Suppressor macrophage treated with lipopolysaccharide for 4 hours (primary cell): ENCODE measurements at regions not wholly inside any gene's neighbourhood (a gene's known extent, or its start where the extent isn't known, plus 50 kb on each side); places are given as distances from the start of the nearest gene placed in this dataset.

Experiments
- DNase-seq: peaks from one replicate; pipeline ENCODE4 v3.0.0-alpha.2; 2020

DNA sequence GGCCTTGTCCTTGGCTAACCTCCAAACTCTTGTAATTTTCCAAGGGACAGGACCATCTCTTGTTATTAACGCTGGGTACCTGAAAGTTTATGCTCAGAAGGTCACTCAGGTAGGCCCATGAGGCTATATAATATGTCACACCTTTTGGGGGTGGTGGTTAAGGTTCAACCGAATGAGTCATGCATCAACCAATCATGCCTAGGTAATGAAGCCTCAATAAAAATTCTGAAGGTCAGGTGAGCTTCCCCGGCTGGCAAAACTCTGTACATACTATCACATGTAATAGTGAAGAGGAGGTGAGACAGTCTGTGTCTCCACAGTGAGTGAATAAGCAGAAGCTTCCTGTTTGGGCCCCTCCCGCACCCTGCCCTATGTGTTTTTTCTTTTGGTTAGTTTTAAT is 424.9 kb downstream of the PCDH17 start:
- DNase-seq, result no peak

DNA sequence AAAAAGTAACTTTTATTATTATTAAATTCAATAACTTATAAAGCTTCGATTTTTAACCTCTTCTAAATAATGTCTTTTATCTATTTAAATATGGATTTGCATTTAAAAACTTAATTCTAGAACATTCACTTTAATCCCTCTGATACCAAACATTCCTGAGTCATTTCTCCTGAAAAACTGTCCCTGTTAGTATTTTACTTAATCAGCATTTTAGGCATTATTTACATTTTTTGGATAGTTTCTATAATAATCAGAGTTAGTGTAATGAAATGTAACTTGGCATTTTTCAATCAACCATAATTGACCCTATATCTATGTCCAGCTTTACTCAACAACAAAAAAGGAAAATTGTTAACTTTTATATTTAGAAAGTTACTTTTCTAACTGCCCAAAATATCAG is 428.1 kb downstream of the PCDH17 start:
- no peak for DNase-seq

DNA sequence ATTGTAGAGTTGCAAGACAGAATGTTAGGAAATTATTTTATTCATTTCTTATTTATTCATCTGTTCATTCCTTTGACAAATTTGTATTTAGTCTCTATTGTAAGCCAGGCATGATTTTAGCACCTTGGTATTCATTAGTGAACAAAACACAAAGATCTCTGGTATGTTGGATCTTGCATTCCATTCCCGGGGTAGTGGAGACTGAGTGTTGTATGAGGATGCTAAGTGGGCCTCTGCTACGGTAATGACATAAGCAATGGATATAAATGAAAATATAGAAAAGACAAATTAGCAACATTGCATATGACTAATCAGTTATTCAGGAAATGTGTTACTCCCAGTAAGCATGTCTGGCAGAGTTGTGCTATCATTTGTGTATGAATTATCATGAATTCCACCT is 449.3 kb downstream of the PCDH17 start:
- DNase-seq, result no peak

DNA sequence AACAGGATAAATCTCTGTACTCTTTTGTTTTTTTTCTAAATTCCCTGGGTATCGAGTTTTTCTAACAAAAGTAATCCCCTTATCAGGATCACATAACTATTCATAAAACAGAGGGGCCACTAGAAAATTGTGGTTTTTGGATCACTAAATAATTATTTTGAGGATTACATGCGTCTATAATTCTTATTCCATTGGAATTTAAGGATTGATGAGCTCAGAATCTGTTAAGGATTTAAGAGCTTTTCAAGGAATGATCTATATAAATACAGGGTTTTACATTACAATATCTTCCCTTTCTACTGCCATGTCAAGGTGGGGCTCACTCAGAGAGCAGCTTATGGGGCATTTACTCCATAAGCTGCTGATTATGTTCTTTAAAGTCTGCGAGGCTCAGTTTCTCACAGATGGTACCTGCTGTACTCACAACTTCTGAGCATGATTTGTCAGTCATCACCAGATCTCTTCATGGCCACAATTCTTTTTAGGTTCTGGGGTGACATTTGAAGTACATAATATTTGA is 449.8 kb downstream of the PCDH17 start:
- no peak for DNase-seq

DNA sequence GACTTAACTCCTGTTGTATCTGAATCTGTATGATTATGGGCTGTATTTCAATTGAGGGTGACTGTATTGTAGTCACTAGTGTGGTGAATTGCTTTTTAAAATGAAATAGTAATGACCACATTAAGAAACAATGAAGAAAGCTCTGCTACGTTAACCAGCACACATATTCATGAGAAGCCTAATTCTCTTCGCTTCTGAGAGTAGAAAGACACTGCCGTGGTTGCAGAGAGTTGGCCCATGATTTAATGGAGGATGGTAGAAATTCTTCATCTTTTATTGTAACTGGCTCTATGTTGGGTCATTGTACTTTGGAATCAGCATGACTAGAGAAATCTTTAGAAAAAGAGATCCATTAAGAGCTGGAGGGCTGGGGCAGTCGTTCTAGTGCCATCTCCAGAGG is 451.5 kb downstream of the PCDH17 start:
- no peak for DNase-seq

DNA sequence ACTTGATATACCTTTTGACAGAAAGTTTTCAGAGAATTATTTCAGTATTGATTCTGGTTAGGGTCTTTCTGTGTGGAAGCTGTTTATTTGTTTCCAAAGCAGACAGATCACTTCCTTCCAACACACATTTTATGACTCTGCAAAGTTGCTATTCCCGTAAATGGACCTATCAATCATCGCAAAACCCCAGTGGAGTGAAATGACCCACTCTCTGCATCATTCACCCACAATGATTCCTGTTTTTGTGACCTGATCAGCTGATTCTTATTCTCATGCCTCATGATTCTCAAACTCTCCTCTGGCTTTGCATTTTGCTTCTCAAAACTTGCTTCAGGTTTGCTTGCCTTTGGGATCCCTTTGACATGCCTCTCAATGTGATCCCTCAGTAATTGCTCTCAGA is 453.7 kb downstream of the PCDH17 start:
- no peak for DNase-seq

DNA sequence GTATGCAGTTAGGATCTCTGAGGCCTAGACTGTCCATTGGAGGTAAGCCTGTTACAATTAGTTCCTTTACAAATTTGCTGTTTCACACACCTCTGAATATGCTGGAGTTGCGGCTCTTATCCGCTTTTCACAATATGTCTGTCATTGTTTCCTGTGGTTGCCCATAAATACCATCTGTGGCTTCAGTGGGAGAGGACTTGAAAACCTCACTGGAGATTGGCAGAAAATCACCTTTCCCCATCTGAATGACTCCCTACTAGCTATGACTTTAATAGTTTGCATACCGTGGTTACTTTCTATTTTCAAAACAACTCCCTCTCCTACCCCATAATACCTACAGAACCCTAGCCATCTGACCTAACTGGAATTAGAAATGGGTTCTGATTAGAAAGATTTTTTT is 454.3 kb downstream of the PCDH17 start:
- no peak for DNase-seq

DNA sequence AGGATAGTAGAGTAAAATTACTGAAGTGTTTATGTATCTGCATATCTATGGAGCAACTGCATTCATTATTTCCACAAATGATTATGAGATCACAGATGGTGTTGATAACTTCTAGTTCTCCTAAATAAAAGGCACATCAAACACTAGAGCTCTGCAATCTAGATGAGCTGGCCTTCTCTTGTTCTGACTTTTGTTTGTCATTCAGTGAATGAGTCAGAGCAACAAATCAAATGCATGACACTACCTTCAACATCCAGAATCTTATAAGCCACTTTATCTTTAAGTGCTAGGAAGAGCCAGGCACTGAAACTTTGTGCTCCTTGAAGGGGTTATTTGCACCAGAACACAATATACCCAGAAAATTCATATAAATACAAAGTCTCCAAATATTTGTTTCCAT is 456.0 kb downstream of the PCDH17 start:
- DNase-seq, result no peak

DNA sequence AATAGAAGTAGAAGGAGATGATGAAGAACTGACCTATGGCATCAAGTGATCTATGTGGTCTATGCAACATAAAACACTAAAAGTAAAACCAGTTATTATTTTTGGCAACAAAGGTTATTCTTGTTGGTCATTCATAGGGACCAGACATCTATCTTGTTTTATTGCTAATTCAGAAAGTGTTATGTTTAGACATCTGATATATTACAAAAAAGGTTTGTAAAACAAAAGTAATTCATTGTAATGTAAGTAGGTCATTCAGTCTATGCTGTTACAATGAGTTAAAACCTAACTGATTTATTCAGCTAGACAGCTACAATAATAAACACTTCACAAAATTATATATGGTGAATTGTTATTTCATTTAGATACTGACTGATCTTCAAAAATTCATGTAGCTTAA is 461.9 kb downstream of the PCDH17 start:
- DNase-seq, result no peak

DNA sequence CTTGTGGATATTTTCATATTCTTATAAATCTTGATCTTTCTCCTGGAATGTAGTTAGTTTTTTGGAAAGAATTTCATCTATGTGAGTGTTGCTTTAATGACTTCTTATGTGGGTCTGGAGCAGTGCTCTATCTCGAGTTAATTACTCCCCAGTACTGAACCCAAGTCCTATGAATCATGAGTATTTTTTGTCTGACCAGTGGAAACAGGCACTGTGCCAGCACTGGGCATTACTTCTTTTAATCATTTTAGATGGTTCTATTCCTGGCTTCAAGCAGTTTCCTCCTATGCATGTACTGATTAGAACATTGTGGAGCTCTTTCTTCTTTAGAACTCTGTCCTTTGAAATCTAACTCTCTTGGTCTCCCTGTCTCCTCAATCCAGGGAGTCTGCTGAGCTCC is 466.3 kb downstream of the PCDH17 start:
- DNase-seq, result no peak

DNA sequence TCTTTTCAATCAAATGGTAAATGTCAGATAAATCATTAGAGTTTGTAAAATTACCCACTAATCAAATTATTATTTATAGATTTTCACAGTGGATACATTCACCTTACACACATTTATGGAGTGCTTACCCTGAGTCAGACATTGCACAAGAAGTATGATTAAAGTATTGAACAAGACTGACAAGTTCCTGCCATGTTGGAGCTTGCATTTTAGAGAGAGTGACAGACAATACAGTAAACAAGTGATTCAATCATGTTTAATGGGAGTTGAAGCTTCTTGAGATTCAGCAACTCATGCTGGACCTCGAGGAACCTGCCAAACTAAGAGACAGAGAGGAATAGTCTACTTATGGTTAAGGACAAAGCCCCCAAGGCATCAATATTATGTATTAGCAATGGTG is 487.8 kb downstream of the PCDH17 start:
- no peak for DNase-seq

DNA sequence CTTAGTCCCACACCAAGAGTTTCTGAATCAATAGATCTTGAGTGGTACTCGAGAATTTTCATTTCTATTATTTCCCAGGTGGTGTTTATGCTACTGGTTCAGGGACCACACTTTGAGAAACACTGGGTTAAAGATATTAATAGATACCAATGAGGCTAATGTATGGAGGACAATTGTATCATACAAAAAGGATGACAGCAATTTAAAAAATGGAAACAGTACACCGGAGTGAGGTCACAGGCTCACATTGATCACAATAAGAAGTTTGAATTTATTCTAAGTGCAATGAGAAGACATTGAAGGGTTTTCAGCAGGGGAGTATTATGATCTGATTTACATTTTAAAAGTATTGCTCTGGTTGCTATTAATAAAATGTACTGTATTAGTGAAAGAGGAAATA is 488.3 kb downstream of the PCDH17 start:
- no peak for DNase-seq

DNA sequence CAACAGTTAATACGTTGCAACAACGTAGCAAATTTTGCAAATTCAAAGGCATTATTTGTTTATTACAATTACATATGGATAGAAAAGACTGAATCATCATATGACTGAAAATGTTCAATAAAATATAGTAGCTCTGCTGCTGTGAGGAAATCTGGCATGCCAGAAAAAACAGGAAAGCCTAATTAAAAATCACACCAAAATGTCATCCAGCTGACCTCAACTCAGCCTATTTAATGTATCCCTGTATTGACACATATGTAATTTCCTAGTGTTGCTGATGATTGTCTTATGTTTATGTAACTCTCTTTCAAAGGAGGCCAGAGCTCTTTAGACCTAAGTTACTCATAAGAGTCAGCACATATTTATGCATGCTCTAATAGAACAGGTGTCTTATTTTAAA is 495.0 kb downstream of the PCDH17 start:
- no peak for DNase-seq

DNA sequence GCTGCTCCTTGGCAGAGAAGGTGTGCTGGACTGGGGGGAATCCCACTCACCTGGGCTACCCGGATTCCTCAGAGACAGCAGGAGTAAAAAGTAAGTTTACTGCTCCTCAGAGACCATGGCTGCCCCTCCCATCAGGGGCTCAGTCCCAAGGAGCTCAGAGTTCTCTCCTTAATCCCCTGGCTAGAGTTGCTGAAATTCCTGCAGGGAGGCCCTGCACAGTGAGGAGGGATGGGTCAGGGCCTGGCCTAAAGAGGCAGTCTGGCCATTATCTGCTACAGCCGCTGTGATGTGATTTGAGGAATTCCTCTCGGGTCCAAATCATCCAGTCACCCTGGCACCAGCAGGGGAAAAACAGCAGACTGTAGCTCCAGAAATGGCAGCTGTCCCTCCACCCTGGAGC is 502.5 kb downstream of the PCDH17 start:
- DNase-seq, result no peak

DNA sequence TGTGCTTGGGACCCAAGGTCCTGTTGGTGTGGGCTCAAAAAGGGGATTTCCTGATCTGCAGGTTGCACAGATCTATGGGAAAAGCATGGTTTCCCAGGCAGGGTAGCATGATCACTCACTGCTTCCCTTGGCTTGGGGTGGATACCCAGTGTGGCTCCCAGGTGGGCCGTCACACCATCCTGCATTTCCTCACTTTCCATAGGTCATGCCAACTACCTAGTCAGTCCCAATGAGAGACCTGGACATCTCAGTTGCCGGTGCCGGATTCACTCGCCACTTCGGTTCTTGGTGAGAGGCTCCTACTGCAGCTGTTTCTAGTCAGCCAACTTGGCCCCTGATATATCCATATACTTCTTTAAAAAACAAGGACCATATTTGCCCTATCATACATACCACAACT is 503.0 kb downstream of the PCDH17 start:
- DNase-seq, result no peak

DNA sequence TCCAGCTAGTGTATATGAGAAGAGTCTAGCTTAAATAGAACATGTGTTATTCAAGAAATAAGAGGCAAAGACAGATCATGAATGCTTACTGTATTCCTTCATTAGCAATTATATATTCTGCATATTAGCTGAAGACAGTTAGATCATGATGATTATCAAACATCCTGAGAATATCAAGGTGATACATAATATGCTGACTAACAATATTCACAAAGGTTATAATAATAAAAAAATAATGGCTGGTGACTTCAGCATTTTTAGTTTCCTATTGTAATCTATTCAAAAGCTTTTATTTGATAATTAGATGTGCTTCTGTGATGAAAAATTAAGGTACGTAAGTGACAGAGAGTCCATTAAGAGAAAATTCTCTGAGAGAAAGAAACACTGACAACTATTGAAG is 511.4 kb downstream of the PCDH17 start:
- DNase-seq, result no peak

DNA sequence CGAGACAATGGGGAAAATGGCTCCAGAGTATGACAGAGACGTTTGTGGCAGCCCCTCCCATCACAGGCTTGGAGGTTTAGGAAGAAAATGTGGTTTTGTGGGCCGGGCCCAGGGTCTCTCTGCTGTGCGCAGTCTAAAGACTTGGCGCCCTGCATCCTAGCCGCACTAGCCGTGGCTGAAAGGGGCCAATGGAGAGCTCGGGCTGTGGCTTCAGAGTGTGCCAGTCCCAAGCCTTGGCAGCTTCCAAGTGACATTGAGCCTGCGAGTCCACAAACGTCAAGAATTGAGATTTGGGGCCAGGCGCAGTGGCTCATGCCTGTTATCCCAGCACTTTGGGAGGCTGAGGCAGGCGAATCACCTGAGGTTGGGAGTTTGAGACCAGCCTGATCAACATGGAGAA is 513.1 kb downstream of the PCDH17 start:
- DNase-seq, result no peak

DNA sequence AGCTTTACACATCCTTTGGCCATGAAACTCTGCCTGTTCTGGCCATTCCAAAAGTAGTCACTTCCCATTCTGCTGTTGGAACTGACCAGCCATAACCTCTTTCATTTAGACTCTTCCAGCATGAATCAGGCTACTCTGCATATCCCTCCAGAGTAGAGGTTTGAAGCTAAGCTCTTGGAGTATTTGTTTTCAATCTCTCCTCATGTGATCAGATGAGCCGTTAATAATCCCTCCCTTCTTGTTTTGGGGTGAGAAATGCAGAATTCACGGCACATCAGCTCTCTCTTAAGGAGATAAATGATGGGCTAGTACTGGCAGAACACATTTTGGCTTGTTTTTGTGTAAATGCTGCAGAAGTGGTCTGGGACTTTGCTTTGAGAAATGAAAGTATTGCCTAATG is 519.9 kb downstream of the PCDH17 start:
- no peak for DNase-seq

DNA sequence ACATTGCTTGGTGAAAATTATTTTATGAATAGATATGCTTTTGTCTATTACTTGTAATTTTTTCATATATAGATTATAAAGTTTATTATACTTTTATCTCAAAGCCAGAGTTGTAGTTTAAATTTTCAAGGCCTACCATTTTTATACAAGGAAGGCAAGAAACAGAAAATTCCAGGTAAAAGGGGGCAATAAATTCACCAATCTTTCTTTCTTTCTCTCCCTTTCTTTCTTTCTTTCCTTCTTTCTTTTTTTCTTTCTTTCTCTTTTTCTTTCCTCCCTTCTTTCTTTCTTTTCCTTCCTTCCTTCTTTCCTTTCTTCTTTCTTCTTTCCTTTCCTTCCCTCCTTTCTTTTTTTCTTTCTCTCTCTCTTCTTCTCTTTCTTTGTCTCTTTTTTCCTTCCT is 529.4 kb downstream of the PCDH17 start:
- DNase-seq, result no peak

DNA sequence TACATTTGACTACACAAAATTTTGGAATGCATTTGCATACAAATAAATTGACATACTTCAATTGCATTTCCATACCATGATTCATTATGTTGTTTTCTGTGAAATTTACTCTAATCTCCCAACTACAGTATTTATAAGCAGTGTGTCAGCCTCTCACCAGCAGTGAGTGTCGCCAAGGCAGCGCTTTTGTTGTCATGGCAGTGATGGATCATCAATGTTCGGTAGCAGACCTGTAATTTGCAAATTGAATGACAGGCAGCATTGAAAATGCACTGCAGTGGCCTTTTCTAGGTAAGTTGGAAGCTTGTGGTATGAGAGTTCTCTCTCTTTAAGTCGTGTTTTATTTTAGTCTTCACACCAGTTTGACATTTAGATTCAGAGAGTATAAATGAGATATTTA is 534.1 kb downstream of the PCDH17 start:
- no peak for DNase-seq

DNA sequence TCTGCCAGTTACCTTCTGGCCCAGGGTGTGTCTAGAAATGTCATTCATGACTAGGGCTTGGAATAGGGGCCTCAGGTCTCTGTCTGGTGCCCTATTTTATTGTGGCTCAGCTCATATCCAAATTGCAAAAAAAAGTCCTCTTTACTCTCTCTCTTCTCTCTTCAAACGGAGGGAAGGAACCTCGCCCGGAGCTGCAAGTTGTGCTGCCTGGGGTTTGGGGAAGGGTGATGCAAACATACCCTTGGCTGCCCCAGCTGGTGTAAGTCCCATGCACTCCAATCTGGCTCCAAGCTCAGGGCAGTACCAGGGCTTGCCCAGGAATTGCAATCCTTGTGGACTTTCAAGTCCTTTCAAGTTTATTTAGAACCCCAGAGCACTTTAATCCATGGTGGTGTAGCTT is 549.6 kb downstream of the PCDH17 start:
- DNase-seq, result no peak

DNA sequence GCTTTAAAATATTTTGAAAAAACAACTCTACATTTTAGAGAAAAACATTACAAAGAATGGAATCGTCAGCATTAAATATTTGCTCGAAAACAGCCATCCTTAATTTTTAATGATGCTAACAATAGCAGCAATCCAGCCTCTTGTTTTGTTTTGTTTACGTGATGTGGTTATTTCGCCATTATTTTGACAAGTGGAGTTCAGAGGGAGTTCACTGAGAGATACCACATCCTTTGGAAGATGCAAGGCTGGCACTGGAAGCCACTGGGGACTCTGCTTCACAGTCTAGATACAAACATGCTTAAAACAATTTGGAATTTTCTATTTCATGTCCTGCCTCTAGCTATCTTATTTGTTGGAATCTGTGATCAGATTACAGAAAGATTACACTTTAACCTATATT is 556.3 kb downstream of the PCDH17 start:
- no peak for DNase-seq

DNA sequence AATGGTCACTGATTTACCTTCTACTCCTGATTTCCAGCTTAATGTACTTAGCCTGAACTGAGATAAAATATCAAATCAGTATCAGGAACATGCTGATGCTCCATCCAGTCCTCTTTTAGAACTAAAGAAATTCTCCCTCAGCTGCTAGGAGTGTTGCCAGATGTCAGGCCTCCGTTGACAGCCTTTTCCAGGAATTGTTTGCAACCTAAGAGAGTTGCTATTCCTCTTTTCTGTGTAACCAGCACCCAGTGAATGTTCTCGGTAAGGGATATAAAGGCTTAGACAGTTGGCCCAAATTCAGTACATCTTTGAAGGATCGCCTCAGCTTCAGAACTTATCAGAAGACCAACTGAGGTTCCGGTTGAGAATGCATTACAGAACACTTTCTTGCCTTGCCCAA is 559.0 kb downstream of the PCDH17 start:
- DNase-seq, result no peak

DNA sequence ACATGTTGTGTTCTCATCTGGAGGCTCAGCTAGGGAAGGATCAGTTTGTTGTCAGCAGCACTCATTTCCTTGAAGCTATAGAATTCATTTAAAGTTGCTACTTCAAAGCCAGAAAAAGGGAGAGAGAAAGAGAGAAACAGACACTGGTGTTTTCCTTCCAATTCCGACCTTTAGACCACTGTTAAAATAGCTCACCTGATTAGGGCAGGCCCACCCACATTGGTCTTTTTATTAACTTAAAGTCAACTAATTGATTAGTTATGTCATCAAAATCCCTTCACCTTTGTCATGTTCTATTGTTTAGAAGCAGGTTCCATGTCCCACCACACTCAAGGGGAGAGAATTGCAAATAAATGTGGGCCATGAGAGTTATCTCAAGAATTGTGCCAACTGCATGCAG is 560.2 kb downstream of the PCDH17 start:
- no peak for DNase-seq

DNA sequence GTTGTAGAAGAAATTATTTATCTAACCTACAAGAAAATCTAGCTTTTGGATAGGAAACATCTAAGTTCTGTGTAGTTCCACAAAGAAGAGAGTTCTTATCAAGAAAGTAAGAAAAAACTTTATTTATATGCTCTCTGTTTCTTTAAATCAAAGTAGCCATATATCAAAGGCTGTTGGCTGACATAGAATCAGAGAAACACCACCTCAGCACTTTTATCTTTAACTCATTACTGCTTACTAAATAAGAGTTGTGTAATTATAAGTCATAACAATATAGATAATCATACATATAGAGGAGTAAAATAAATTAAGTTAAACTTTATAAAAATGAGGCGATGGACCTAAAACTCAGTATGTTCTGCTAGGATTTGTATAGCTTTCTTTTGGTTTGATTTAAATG is 570.6 kb downstream of the PCDH17 start:
- DNase-seq, result no peak

DNA sequence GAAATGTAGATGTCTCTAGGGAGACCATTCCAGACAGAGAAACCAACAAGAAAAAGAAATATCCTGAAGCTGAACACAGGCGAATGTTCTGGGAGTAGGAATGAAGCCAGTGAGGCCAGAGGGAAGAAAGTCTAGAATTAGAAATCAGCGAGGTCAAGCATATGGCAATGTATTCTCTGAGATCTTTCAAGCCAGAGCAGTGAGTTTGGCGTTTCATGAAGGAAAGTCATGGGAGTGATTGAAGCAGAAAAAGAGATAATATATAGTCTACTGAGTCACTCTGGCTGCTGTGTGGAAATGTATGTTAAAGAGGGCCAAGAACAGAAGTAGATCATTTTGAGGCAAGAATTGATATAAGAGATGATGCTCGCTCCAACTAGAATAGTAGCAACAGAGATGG is 576.0 kb downstream of the PCDH17 start:
- DNase-seq, result no peak
